ENCODE measurements at regions not wholly inside any gene's neighbourhood (a gene's known extent, or its start where the extent isn't known, plus 50 kb on each side); places are given as distances from the start of the nearest gene placed in this dataset.

GRCh38 chr6:94190030-94190429 lies 770.7 kb upstream of the EPHA7 start:
- TF ChIP-seq EZH2 (IDR thresholded peaks at IDR 0.05; ENCODE audit: low read length, missing control alignments), result no peak
- TF ChIP-seq CTCF (conservative IDR thresholded peaks at IDR 0.05 in 1 of 2, IDR thresholded peaks at IDR 0.05 in 1 of 2; ENCODE audit: low read depth in 1 of 2, low read length in 2 of 2), result no peak
